AG10803 (cell line): ENCODE measurements at regions not wholly inside any gene's neighbourhood (a gene's known extent, or its start where the extent isn't known, plus 50 kb on each side); places are given as distances from the start of the nearest gene placed in this dataset.

Source experiments
- DNase-seq: peaks from one replicate; pipeline ENCODE4 v3.0.0; 2010; ENCODE audit warnings: low read depth
- H3K4me3 ChIP-seq: 2 replicates; pipeline ENCODE4 v1.5.1; 2011; ENCODE audit warnings: mild to moderate bottlenecking, low read length, control low read depth
- CTCF ChIP-seq: conservative IDR thresholded peaks from 2 replicates; pipeline ENCODE4 v1.5.1; 2011; ENCODE audit warnings: mild to moderate bottlenecking, low read length, control low read depth, inconsistent platforms

- DNase-seq = peak; percentile 39
- no peak overlapping the region for H3K4me3 ChIP-seq
- no peak for TF ChIP-seq CTCF
Measured at GRCh38 chr11:28738549-28738948, 630.4 kb downstream of the METTL15 start.

GRCh38 chr11:28736256-28736655 is 628.1 kb downstream of the METTL15 start:
- TF ChIP-seq CTCF = no peak
- no peak overlapping the region for H3K4me3 ChIP-seq
- no peak for DNase-seq

DNA sequence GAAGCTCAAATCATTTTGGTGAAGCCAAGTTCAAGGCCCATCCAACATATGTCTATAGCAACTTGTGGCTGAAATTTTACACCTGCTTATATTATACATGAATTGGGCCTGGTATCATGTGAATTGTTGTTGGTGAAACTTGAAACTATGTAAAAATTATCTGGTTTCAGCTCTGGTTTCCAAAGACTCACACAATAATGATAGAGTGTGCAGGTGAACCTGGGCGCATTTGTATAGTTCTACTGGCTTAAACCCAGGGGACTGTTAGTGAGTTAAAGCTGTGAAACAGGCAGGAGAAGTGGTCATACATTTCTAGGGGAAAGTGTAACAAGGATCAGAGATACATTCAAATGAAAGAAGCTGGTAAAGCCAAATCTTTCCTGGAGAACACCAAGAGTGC is 627.3 kb downstream of the METTL15 start:
- TF ChIP-seq CTCF = no peak
- no peak overlapping the region for H3K4me3 ChIP-seq
- DNase-seq = no peak

DNA sequence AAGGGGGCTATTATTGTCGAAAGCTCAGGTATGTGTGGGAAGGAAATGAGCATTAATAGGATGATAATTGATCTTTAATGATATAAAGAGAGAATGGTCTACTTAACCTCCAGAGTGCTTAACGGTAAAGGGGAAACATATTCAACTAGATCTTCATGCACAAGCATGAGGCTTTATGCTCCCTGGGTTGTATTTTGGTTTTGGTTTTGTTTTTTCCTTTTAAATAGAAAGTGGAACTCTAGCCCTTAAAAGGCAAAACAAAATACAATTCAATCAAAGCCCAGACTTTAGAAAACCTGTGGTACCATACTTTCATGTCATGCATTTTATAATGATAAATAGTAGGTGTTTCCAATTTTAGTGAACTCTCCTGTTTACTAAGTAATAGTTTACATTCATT is 622.7 kb downstream of the METTL15 start:
- no peak for TF ChIP-seq CTCF
- DNase-seq = no peak
- no peak overlapping the region for H3K4me3 ChIP-seq

GRCh38 chr11:28730336-28730735 is 622.1 kb downstream of the METTL15 start:
- H3K4me3 ChIP-seq = no peak overlapping the region
- no peak for TF ChIP-seq CTCF
- DNase-seq = peak; percentile 29

DNA sequence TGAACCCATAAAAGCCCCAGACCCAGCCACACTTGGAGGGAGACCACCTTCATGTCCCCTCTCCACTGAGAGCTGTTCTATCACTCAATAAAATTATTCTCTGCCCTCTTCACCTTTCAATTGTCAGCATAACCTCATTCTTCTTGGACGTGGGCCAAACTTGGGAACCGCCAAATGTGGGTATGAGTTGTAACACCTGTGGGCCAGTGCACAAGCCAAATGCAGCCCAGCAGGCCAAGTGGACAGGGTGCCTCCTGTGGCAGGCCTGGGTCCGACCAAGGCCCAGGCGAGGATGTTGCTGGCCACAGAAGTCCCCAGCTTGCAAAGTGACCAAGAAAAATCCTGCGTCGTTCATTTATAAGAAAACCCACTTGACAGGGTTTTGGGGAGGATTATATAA is 621.2 kb downstream of the METTL15 start:
- no peak overlapping the region for H3K4me3 ChIP-seq
- no peak for DNase-seq
- TF ChIP-seq CTCF = no peak

DNA sequence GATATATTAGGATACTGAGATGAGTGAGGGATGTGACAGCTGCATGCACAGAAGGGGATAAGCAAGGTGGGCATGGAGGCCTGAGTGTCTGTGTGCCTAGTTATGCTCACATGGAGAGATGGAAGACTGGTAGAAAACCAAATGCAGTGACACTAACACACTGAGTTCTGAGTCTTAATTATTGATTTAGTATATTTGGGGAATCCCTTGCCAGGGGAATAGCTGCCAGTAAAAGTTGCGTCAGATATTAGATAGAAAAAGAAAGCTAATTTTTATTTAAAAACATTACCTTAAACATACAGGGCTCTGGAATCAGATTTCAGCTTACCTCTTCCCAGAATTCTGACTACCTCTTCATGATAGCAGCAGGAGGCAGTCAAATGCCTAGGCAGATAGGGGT is 620.5 kb downstream of the METTL15 start:
- no peak for DNase-seq
- TF ChIP-seq CTCF = no peak
- no peak overlapping the region for H3K4me3 ChIP-seq
